ENCODE measurements at regions not wholly inside any gene's neighbourhood (a gene's known extent, or its start where the extent isn't known, plus 50 kb on each side); places are given as distances from the start of the nearest gene placed in this dataset.
"Not testable (repeated sequence)": the region's sequence is repeated elsewhere in the genome, so short reads cannot be mapped to it uniquely, and the experiment has no call there.

DNA sequence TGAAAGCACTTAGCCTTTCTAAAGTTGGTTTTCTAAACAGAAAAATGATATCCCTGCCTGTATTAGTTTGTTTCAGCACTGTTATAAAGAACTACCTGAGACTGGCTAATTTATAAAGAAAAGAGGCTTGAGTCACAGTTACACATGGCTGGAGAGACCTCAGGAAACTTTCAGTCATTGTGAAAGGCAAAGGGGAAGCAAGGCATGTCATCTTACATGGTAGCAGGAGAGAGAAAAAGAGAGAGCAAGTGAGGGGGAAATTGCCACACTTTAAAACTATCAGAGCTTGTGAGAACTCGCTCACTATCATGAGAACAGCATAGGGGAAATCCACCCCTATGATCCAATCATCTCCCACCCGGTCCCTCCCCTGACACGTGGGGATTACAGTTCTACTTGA, 64.9 kb downstream of the FAM170A start:
- DNase-seq: no peak

DNA sequence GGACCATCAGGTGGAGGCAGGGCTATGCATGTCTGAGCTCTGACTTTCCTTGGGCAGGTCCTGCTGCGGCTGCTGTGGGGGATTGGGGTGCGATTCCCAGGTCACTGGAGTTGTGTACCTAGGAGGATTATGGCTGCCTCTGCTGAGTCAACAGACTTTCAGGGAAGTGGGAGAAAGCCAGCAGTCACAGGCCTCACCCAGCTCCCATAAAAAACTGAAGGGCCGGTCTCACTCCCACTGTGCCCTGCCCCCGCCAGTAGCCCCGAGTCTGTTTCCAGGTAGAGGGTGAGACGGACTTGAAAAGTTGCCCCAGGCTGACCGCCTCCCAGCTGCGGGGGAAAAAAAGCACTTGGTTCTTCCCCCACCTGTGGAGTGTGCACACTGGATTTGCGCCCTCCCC, 76.7 kb downstream of the FAM170A start:
- DNase-seq: no peak

DNA sequence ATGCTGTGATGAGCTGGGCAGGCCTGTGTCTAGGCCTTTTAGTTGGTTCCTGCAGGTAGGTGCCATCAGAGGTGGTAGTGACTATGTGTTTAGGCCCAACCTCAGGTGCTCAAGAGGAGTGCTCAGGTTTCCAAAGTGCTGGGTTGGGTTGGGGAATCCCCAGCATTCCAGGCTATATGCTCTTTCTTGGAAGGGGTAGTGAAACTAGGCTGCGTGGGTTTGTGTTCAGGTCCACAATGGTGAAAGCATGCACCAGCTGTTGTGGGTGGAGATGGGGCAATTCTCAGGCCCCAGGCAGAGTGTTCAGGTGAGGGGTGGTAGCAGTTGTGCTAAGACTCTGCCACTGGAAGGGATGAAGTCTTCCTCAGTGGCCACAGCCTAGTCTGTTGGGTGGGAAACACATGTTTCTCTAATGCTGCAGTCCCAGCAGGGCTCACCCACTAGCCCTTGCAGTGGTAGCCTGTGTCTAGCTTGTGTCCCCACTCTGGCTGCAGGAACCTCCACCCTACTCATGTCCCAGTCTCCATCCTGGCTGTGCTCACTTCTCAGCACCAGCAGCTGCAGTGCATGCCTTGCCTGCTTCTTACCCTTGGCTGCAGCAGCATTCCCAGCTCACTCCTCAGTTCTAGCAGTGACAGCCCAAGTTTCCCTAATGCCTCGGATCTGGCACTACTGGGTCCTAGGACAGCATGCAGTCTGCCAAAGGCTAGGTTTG, 78.9 kb downstream of the FAM170A start:
- DNase-seq: no peak

DNA sequence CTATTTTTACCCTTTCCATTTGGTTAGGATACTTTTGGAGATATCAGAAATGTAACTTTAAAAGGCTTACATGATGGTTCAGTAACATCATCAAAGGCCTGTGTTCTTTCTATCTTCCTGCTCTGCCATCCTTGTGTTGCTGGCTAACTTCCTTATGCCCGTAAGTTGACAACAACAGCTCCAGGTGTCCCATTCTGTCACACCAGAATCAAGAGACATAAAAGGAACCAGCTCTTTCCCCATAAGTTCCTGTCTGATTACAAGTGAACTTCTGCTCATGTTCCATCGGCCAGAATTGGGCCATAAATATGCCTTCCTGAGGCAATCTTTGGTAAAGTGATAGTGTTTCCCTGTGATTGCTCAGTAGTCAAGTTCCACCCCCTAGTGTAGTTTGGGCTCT, 92.4 kb downstream of the FAM170A start:
- no peak for DNase-seq

DNA sequence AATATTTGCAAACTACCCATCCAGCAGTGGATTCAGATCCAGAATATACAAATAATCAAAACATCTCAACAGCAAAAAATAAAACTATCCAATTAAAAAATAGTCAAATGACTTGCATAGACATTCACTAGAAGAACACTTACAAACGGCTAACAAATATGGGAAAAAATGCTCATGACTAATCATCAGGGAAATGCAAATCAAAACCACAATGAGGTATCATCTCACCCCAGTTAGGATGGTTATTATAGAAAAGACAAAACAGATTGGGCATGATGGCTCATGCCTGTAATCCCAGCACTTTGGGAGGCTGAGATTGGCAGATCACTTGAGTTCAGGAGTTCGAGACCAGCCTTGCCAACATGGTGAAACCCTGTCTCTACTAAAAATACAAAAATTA, 95.9 kb downstream of the FAM170A start:
- DNase-seq: not testable (repeated sequence)

DNA sequence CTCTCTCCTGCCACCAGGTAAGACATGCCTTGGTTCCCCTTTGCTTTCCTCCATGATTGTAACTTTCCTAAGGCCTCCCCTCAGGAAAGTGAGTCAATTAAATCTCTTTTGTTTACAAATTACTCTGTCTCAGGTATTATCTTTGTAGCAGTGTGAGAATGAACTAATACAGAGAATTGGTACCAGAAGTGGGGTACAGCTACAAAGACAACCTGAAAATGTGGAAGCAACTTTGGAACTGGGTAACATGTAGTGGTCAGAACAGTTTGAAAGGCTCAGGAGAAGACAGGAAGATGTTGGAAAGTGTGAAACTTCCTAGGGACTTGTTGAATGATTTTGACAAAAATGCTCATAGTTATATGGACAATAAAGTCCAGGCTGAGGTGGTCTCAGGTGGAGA, 97.2 kb downstream of the FAM170A start:
- DNase-seq: no peak

DNA sequence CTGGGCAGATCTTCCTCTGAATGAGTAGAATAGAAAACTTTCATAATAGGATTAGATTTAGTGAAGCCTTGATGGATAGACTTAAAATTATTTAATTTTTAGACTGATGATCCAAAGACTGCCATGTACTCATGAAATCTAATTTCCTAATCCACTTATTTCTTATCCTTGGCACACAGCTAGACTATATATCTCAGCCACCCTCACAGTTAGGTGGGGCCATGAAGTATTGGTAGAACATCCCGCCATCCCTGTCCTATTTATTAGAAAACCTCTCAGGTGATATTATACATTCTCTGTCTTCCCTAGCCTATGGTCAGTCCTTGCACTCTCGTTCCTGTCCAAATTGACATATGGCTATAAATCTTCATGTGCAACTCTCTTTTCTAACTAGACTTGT, 110.9 kb downstream of the FAM170A start:
- no peak for DNase-seq

DNA sequence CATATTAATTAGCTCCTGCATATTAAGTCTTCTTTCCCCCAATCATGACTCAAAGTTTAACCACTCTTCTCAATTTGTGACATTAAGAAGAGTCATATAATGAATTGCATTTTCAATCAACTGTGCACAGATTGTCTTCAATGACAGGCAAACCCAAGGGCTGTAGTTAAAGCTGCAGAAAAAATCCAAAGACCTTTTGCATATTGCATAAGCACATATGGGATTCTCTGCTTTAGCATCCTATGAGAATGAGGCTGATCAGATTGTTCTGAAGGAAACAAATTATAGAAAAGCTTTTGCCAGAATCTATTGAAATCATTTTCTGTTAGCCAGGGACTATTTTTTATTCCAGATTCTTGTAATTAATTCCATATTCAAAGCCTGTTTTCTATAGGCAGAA, 112.3 kb downstream of the FAM170A start:
- no peak for DNase-seq

DNA sequence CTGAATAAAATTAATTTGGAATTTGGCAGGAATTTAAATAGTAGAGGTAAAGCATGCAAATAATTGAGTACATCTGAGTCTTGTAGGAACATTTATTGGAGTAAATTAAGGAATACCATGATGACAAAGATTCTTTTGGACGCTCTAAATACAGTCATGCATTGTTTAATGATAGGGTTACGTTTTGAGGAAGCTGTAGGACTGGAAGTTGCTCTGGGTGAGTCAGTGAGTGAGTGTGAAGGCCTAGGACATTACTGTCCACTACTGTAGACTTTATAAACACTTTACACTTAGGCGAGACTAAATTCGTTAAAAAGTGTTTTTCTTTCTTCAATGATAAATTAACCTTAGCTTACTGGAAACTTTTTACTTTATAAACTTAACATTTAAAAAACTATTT, 113.0 kb downstream of the FAM170A start:
- DNase-seq: no peak

DNA sequence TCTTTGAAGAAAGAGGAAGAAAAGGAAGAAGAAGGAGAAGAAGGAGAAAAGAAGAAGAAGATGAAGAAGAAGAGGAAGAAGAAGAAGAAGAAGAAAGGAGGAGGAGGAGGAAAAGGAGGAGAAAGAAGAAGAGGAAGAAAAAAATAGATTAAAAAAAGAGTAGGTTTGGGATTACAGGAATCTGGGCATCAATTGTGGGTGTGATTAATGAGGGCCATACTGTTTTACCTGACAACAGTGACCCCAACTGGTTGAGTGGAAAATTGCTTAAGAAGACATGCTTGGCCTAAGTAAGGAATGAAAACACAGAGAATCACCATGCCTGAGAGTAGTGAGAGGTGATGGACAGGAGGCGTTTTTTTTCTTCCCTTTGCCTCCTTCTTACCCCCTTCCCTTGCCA, 114.6 kb downstream of the FAM170A start:
- DNase-seq: no peak

DNA sequence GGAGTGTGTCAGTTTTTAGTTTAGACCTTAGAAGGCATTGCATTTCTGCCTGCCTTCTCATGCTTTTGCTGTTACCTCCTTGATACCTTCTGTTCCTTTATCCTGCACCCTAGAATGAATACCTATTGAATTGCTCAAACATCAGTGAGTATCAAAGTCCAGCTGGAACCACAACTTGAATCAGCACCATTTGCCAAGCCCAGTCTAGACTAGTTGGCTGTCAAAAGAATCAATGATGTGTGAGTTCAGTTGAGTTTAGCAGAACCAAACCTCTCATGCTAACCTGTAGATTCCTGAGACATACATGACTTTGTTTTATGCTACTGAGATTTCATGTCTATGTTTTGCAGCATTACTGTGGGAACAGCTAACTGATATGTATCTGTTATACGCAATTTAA, 116.6 kb downstream of the FAM170A start:
- no peak for DNase-seq

DNA sequence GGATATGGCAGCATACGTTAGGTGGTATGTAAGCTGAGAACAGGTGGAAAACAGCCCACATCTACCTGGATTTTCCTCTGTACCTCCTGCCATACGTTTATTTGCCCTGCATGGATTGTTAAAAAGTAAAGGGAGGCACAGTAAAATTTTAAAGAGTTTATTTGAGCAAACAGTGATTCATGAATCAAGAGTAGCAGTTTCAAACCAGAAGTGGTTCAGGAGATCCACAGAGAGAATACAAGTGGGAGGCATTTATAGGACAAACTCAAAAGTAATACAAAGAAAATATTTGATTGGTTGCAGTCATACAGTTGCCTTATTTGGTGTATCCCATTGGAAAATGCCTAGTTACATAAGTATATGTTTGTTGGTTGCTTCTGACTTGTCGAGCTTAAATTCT, 117.6 kb downstream of the FAM170A start:
- no peak for DNase-seq

DNA sequence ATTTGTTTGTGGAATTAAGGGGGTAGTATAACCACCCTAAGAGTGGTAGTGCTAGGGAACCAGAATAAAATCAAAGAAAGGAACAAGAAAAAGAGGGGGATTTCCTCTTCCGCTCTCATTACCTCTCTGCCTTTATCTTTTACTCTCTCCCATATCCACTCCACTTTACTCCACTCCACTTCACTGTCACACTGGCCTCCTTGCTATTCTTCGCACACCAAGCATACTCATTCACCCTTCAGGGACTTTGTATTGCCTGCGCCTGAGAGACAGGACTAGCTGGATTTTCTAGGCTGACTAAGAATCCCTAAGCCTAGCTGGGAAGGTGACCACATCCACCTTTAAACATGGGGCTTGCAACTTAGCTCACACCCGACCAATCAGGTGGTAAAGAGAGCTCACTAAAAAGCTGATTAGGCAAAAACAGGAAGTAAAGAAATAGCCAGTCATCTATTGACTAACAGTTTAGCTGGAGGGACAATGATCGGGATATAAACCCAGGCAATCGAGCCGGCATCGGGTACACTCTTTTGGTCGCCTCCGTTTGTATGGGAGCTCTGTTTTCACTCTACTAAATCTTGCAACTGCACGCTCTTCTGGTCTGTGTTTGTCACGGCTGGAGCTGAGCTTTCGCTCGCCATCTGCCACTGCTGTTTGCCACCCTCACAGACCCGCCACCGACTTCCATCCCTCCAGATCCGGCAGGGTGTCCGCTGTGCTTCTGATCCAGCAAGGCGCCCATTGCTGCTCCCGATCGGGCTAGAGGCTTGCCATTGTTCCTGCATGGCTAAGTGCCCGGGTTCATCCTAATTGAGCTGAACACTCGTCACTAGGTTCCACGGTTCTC, 121.8 kb downstream of the FAM170A start:
- DNase-seq: no peak

DNA sequence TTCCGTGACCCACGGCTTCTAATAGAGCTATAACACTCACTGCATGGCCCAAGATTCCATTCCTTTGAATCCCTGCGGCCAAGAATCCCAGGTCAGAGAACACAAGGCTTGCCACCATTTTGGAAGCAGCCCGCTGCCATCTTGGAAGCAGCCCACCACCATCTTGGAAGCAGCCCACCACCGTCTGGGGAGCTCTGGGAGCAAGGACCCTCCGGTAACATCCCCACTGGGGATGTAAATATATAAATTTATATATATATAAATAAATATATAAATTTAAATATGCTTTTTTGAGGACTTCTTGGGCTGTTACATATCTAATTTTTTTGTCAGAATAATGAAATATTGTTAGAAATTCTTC, 122.4 kb downstream of the FAM170A start:
- no peak for DNase-seq

DNA sequence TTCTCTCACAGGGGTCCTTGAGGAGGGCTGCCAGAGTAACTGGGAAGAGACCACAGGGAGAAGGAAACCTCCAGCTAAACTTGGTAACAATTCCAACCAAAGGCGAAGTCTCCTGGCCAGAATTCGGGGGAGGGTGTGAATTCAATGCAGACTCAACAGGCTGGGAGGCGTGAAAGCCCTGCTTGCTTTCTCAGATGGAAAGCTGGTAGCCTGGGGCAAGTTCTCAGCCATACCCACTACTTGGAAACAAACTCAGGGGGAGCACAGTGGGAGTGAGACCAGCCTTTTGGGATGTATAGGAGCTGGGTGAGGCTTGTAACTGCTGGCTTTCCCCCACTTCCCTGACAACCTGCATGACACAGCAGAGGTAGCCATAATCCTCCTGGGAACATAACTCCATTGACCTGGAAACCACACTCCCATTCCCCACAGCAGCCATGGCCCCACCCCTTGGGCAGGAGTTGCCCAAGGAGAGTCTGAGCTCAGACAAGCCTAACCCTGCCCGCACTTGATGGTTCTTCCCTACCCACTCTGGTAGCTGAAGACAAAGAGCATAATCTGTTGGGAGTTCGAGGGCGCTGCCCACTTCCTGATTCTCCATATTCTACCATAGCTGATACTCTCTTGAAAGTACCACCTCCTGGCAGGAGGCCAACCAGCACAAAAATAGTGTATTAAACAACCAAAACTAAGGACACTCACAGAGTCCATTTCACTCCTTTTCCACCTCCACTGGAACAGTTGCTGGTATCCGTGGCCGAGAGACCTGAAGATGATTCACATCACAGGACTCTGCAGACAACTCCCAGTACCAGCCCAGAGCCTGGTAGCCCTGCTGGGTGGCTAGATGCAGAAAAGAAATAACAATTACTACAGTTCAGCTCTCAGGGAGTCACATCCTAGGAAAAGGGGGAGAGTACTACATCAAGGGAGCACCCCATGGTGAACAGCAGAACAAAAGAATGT, 123.8 kb downstream of the FAM170A start:
- no peak for DNase-seq

DNA sequence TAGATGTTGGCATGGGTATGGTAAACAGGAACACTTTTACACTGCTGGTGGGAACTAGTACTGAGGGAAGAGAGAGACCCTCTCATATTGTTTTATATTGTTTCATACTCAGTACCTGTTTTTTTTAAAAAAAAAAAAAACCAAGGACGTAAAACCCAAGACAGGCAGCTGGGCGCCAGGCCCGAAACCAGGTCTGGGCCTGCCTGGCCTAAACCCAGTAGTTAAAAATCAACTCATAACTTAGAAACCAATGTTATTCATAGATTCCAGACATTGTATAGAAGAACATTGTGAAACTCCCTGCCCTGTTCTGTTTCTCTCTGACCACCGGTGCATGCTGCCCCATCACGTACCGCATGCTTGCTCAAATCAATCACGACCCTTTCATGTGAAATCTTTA, 125.5 kb downstream of the FAM170A start:
- DNase-seq: not testable (repeated sequence)

DNA sequence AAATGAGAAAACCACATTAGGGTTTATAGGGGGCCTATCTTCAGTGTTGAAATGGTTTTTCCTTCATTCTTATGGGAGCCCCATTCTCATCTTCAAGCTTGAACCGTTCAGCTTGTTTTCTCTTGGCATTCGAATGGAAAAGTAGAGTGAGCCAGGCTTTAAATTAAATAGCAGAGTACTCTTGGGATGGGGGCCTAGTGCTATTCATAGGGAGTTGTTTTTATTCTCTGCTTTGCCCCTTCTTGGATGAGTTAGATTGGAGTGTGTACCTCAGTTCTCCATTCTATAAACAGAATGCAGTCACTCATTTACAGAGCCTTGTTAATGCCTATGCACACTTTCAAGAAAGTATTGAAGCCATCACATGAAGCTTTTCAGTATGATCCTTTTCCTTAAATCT, 127.9 kb downstream of the FAM170A start:
- DNase-seq: no peak

DNA sequence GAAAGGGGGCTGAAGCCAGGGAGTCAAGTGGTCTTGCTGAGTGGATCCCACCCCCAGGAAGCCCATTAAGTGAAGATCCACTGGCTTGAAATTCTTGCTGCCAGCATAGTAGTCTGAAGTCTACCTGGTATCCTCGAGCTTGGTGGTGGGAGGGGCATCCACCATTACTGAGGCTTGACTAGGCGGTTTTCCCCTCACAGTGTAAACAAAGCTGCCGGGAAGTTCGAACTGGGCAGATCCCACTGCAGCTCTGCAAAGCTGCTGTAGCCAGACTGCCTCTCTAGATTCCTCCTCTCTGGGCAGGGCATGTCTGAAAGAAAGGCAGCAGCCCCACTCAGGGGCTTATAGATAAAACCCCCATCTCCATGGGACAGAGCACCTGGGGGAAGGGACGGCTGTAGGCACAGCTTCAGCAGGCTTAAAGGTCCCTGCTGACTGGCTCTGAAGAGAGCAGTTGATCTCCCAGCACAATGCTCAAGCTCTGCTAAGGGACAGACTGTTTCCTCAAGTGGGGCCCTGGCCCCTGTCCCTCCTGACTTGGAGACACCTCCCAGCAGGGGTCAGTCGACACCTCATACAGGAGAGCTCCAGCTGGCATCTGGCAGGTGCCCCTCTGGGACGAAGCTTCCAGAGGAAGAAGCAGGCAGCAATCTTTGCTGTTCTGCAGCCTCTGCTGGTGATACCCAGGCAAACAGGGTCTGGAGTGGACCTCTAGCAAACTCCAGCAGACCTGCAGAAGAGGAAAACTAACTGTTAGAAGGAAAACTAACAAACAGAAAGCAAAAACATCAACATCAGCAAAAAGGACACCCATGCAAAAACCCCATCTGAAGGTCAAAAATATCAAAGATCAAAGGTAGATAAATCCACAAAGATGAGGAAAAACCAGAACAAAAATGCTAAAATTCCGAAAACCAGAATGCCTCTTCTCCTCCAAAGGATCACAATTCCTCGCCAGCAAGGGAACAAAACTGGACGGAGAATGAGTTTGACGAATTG, 140.6 kb downstream of the FAM170A start:
- not testable (repeated sequence) for DNase-seq

DNA sequence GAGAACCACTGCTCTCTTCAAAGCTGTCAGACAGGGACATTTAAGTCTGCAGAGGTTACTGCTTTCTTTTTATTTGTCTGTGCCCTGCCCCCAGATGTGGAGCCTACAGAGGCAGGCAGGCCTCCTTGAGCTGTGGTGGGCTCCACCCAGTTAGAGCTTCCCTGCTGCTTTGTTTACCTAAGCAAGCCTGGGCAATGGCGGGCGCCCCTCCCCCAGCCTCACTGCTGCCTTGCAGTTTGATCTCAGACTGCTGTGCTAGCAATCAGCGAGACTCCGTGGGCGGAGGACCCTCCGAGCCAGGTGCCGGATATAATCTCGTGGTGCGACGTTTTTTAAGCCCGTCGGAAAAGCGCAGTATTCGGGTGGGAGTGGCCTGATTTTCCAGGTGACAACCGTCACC, 150.8 kb downstream of the FAM170A start:
- DNase-seq: not testable (repeated sequence)

DNA sequence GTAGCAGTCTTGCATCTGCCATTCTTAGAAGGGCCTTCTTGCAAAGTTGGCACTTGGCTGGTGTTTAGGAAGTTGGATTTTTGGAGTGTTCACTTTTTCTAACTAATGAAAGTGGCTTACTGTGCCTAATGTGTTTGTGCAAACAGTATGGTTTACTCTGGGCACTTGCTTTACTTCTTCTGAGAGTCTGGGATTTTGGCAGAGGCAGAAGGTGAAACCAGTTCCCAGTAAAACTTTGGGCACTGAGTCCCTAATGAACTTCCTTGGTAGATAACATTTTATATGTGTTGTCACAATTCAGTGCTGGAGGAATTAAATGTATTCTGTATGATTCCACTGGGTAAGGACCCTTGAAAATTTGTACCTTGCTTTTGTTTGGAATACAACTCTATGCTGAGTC, 155.7 kb downstream of the FAM170A start:
- DNase-seq: no peak

All from right lung (tissue), 2 donors.